Peyer's patch (tissue), 4 donors: ENCODE measurements at regions not wholly inside any gene's neighbourhood (a gene's known extent, or its start where the extent isn't known, plus 50 kb on each side); places are given as distances from the start of the nearest gene placed in this dataset.

Source experiments
- CTCF ChIP-seq, 6 experiments: fragments of 450-650 bp in 4 of 6; fragments of 200-600 bp in 2 of 6; sonication (generic) in 1 of 6; IDR thresholded peaks; one replicate each; pipeline ENCODE4 v1.5.1; 2017 to 2019; ENCODE audit warnings: antibody characterized with exemption in 6 of 6, mild to moderate bottlenecking in 3 of 6, moderate library complexity in 1 of 6
- POLR2A ChIP-seq, 2 donors: fragments of 450-650 bp; IDR thresholded peaks; one replicate each; pipeline ENCODE4 v1.5.1; 2017; ENCODE audit warnings: antibody characterized with exemption in 2 of 2, mild to moderate bottlenecking in 2 of 2, moderate library complexity in 2 of 2

GRCh38 chr1:101164776-101165175 is 72.0 kb upstream of the S1PR1 start:
- TF ChIP-seq CTCF (IDR thresholded peaks at IDR 0.05) (no peak), POLR2A (IDR thresholded peaks at IDR 0.05) (no peak)
